Glomerular endothelial cell (primary cell): ENCODE measurements at regions not wholly inside any gene's neighbourhood (a gene's known extent, or its start where the extent isn't known, plus 50 kb on each side); places are given as distances from the start of the nearest gene placed in this dataset.

Source experiments
- DNase-seq: peaks from one replicate; pipeline ENCODE4 v3.0.0-alpha.2; 2011; ENCODE audit warnings: low read depth, low spot score; ENCODE audit errors: extremely low read depth

- DNase-seq = no peak
Observed at GRCh38 chr2:104040771-104041170, 813.1 kb upstream of the POU3F3 start.

- no peak for DNase-seq
Observed at GRCh38 chr2:104041351-104041750, 812.6 kb upstream of the POU3F3 start.

- no peak for DNase-seq
Observed at GRCh38 chr2:104043864-104044263, 810.1 kb upstream of the POU3F3 start.

DNA sequence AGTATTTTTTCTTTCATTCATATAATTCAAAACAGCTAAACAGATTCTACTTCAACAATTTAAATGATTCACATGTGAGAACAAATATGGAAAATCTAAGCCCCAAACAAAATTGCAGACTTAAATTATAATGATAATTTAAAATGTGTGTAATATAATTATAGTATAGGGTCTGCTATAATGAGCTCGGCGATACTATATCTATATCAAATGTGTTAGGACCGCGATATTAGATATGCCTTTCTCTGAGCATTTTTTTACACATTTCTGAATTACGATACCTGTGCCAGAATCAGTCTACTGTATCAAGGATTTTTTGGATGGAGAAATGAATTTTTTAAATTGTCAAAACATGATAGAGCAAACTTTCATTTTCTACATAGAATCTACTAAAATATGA, 808.8 kb upstream of the POU3F3 start:
- DNase-seq = no peak

DNA sequence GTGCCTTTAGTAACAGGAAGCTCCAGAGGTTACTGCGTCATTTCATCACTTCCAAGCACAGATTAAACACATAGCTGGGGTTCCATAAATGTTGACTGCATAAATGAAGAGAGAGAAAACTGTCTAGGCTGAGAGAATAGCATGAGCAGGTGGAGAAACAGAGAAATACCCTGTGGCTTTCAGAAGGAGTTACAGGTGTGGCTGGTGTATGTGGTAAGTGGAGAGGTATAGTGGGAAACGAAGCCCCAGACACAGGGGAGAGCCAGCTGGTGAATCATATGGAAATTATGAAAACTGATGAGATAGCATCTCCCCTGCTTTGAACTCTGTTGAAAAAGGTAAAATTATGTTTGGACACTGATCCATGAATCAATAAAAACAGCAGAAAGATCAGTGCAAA, 807.4 kb upstream of the POU3F3 start:
- DNase-seq = no peak

- no peak for DNase-seq
Observed at GRCh38 chr2:104047516-104047915, 806.4 kb upstream of the POU3F3 start.

DNA sequence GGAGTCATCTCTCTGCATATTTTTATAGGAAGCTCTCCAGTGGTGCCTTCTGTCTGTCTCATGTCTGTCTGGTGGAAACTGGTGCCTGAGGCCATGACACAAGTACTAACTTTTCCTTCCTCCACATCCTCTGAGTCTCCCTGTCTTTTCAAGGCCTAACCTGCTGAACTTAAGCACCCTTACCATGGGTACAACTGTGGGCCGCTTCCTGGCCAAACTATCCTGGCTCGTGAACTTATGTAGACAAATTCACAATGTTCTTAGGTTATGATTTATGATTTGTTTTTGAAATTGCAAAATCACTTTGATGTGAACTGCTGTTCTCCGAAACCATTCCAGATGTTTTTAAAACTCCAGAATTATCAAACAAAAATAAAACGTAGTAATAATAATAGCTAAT, 804.5 kb upstream of the POU3F3 start:
- no peak for DNase-seq

GRCh38 chr2:104049981-104050380, 803.9 kb upstream of the POU3F3 start:
- no peak for DNase-seq

- no peak for DNase-seq
Observed at GRCh38 chr2:104050656-104051242, 803.2 kb upstream of the POU3F3 start.

GRCh38 chr2:104051766-104052165, 802.1 kb upstream of the POU3F3 start:
- DNase-seq = no peak

- DNase-seq = no peak
Observed at GRCh38 chr2:104052356-104052755, 801.6 kb upstream of the POU3F3 start.

GRCh38 chr2:104056451-104056850, 797.5 kb upstream of the POU3F3 start:
- no peak for DNase-seq

GRCh38 chr2:104068665-104069064, 785.2 kb upstream of the POU3F3 start:
- no peak for DNase-seq

DNA sequence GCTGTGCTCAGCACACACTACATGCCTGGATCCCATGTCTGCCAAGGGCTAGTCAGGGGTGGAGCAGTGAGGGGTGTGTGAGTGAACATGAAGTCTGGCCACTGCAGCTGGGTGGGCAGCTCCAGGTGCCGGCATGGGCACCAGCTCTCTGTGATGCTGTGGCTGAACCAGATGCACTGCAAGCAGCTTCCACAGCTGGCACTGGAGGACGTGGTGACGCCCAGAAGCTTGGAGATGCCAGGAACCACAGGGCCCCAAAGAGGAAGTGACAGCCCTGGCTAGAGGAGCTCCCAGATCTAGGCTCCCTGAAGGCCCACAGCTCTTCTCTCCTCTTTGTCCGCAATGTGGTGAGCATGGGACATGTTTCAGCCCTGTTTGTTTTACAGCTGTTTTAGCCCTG, 776.3 kb upstream of the POU3F3 start:
- no peak for DNase-seq

- DNase-seq = no peak
Observed at GRCh38 chr2:104078431-104079157, 775.3 kb upstream of the POU3F3 start.

- DNase-seq = no peak
Observed at GRCh38 chr2:104088745-104089144, 765.2 kb upstream of the POU3F3 start.

- no peak for DNase-seq
Observed at GRCh38 chr2:104090407-104090806, 763.5 kb upstream of the POU3F3 start.

DNA sequence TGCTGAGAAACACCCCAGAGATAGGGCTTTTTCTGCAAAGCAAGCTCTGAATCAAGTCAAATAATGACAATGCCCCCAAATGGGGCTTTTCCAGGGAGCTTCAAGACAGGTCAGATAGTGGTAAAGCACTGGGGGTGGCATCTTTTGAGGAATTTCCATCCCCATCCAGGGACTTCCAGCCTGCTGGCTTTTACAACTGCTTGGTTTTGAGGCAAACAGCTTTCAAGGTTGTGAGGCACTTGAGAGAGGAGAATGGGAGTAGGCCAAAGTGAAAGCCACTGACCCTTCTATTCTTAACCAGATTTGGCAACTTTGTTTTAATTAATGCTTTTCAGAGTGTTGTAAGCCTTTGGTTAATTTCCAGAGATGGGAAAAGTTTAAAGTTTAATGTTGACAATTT, 762.0 kb upstream of the POU3F3 start:
- DNase-seq = no peak

DNA sequence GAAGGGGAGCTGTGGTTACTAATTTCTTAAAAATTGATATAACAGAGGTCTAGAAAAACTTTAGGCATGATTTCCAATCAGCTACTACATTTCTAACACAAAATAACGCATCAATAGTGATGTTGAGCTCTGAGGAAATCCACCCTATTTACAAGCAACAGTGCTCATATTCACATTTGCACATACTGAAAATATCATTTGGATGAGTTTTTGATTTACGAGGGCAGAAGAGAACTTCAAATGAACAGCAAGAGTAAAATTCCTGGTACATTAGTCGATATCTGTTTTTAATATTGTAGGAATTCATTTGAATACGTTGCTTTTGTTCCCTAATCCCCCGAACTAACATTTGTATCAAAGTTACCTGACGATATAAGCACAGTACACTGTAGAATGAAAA, 761.0 kb upstream of the POU3F3 start:
- DNase-seq = no peak

DNA sequence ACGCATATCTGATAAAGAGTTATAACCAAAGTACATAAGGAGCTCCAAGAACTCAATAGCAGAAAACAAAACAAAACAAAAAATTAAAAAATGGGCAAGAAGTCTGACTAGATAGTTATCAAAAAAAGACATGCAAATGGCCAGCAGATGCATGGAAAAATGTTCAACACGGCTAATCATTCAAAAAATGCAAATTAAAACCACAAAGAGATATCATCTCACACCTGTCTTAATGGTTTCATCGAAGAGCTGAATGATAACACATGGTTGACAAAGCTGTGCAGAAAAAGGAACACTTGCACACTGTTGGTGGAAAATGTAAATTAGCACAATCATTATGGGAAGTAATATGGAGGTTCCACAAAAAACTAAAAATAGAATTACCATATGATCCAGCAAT, 751.3 kb upstream of the POU3F3 start:
- DNase-seq = no peak

DNA sequence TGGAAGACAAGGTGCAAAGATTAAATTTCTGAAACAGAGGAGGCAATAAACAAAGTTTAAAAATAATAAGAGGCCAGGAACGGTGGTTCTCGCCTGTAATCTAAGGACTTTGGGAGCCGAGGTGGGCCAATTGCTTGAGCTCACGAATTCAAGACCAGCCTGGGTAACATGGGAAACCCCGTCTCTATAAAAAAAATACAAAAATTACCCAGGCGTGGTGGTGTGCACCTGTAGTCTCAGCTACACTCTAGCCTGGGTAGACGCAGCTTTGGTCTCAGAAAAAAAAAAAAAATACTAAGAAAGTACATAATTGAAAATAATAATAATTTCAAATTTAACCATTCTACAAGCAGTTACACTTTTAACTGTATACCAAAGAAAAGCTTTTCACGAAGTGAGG, 744.6 kb upstream of the POU3F3 start:
- DNase-seq = no peak

DNA sequence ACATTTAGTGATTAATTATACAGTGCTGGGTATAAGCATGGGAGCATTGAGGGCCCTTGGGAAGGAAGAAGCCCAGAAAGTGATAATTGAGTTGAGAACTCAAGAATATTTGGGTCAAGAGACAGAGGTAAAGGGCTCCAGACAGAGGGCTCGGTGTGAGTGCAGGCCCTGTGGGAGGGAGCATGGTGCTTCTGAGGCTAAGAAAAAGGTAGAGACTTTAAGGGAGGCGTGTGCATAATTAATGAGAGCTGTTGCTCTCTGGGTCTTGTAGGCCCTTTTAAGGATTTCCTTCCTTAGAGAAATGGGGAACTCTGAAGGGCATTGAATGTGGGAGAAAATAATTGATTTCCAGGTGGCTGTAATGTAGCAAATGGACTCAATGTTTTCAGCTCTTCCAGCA, 735.0 kb upstream of the POU3F3 start:
- DNase-seq = no peak

GRCh38 chr2:104120171-104120570, 733.7 kb upstream of the POU3F3 start:
- DNase-seq = no peak
